ENCODE measurements at regions not wholly inside any gene's neighbourhood (a gene's known extent, or its start where the extent isn't known, plus 50 kb on each side); places are given as distances from the start of the nearest gene placed in this dataset.

GRCh38 chr14:104316723-104317491, 178.5 kb downstream of the KIF26A start:
- in situ Hi-C loops (cut with HindIII; ENCODE audit: low sequenced_read_pairs) = no loop called here

- in situ Hi-C loops (cut with HindIII; ENCODE audit: low sequenced_read_pairs) = no loop called here
Observed at GRCh38 chr14:104317492-104317805, 179.1 kb downstream of the KIF26A start.

GRCh38 chr14:104317975-104318557, 179.7 kb downstream of the KIF26A start:
- in situ Hi-C loops (cut with HindIII; ENCODE audit: low sequenced_read_pairs) = no loop called here

GRCh38 chr14:104318558-104319490, 180.4 kb downstream of the KIF26A start:
- in situ Hi-C loops (cut with HindIII; ENCODE audit: low sequenced_read_pairs) = no loop called here

- in situ Hi-C loops (cut with HindIII; ENCODE audit: low sequenced_read_pairs) = no loop called here
Observed at GRCh38 chr14:104319491-104320241, 181.3 kb downstream of the KIF26A start.

GRCh38 chr14:104320611-104321086, 182.3 kb downstream of the KIF26A start:
- in situ Hi-C loops (cut with HindIII; ENCODE audit: low sequenced_read_pairs) = no loop called here

GRCh38 chr14:104321088-104321801, 182.9 kb downstream of the KIF26A start:
- in situ Hi-C loops (cut with HindIII; ENCODE audit: low sequenced_read_pairs) = no loop called here

GRCh38 chr14:104321802-104322130, 183.4 kb downstream of the KIF26A start:
- in situ Hi-C loops (cut with HindIII; ENCODE audit: low sequenced_read_pairs) = no loop called here

GRCh38 chr14:104322531-104323366, 184.4 kb downstream of the KIF26A start:
- in situ Hi-C loops (cut with HindIII; ENCODE audit: low sequenced_read_pairs) = no loop called here

- in situ Hi-C loops (cut with HindIII; ENCODE audit: low sequenced_read_pairs) = no loop called here
Observed at GRCh38 chr14:104323551-104324175, 185.3 kb downstream of the KIF26A start.

- in situ Hi-C loops (cut with HindIII; ENCODE audit: low sequenced_read_pairs) = loop anchor here (25.0 kb wide), 2 partner anchors 210 to 290 kb away; no protein-coding TSS in a partner anchor
Observed at GRCh38 chr14:104326848-104327247, 188.5 kb downstream of the KIF26A start.

GRCh38 chr14:104328607-104329006, 190.2 kb downstream of the KIF26A start:
- in situ Hi-C loops (cut with HindIII; ENCODE audit: low sequenced_read_pairs) = loop anchor here (25.0 kb wide), 2 partner anchors 209 to 291 kb away; no protein-coding TSS in a partner anchor

- in situ Hi-C loops (cut with HindIII; ENCODE audit: low sequenced_read_pairs) = loop anchor here (25.0 kb wide), 2 partner anchors 208 to 292 kb away; no protein-coding TSS in a partner anchor
Observed at GRCh38 chr14:104329793-104330192, 191.4 kb downstream of the KIF26A start.

GRCh38 chr14:104331871-104332605, 193.7 kb downstream of the KIF26A start:
- in situ Hi-C loops (cut with HindIII; ENCODE audit: low sequenced_read_pairs) = loop anchor here (25.0 kb wide), 2 partner anchors 205 to 295 kb away; no protein-coding TSS in a partner anchor

GRCh38 chr14:104332634-104333270, 194.4 kb downstream of the KIF26A start:
- in situ Hi-C loops (cut with HindIII; ENCODE audit: low sequenced_read_pairs) = loop anchor here (25.0 kb wide), 2 partner anchors 205 to 295 kb away; no protein-coding TSS in a partner anchor

GRCh38 chr14:104333646-104334423, 195.4 kb downstream of the KIF26A start:
- in situ Hi-C loops (cut with HindIII; ENCODE audit: low sequenced_read_pairs) = loop anchor here (25.0 kb wide), 2 partner anchors 203 to 297 kb away; no protein-coding TSS in a partner anchor

All from DLD1 (cell line).